ENCODE measurements at regions not wholly inside any gene's neighbourhood (a gene's known extent, or its start where the extent isn't known, plus 50 kb on each side); places are given as distances from the start of the nearest gene placed in this dataset.

DNA sequence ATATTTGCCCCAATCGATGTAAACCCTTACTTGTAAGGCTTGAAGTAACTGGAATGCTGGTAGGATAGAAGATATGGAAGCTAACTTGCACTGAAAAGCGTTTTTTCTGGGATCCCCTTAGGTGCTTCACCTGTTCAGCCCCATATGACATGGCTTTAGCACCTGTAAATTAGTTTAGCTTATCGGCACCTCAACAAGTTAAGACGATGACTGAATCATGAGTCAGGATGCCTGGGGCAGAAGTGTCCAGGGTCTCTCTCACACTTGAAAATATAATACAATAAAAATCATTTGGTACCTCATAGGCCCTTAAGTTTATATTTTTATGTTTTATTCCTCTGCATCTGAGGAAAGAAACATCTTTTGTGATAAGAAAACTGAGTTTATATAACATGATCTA lies 409.2 kb upstream of the LRRC4C start:
- DNase-seq: no peak

DNA sequence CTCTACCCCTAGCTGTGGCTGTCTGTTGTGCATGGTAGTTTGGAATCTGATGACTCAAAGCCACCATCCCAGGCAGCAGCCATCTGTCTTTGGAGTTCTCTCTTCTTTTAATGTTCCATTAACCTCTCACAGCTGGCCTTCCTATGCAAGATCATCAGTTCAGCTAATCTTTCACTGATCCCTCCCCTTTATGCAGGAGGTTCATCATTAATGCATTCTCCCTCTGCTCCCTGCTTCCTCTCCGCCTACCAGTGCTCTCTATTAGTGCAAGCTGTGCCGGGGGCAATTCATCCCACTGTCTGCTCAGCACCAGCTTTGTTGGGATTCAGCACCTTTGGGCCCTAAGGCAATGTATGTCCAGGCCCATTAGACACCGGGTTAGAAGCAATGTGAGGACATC lies 413.0 kb upstream of the LRRC4C start:
- DNase-seq: no peak

DNA sequence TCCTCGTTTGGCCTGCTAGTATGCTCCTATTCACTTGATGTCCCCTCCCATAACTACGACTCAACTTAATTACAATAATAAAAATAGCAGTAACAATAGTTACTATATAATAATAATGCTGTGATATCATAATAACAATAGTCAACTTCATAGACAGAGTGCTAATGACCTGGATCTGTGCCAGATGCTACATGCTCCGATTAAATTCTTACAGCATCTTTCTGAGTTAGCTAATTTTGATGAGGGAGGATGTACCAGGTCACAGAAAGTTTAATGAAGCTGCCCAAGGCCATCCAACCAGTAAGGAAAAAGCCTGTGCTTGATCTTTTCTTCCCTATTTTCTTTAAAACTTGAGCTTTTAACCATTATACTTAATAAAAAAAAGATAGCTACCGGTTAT lies 413.4 kb upstream of the LRRC4C start:
- no peak for DNase-seq

GRCh38 chr11:41878095-41878494 lies 418.6 kb upstream of the LRRC4C start:
- DNase-seq: no peak

DNA sequence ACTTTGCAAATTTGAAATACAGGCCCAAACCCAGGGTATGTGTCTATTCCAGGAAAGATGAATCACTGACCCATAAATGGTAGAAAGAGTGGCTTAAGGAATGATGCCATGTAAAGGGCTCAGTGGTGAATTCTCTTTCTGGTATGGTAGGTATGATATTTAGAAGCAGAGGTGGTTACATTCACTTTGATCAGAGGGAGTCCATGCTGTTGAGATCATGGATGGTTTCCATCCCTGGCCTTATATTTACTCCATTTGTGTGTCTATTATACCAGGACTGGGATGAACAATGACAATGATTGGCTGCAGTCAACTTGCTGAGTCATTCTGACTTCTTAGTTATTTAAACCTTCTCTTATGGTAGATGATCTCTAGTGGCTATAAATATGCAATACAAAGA lies 419.8 kb upstream of the LRRC4C start:
- DNase-seq: no peak

GRCh38 chr11:41895081-41895480 lies 435.6 kb upstream of the LRRC4C start:
- no peak for DNase-seq

GRCh38 chr11:41897991-41898390 lies 438.5 kb upstream of the LRRC4C start:
- no peak for DNase-seq

DNA sequence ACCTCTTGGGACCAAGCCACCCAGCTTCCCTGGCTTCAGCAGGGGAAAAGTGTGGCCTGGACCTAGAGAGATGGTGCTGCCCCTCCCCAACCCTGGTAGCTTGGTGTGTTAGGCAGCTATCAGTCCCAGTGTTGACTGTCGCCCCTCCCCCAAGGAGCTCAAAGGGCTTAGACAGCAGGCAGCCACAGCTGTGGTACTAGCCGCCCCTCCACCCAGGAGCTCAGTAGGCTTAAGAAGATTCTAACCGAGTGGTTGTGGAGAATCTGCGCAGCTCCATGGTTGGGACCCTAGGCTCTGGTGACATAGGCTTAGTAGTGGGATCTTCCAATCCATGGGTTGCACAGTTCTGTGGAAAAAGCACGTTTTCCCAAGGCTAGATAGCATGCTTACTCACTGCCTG lies 458.4 kb upstream of the LRRC4C start:
- DNase-seq: no peak

- no peak for DNase-seq
Measured at GRCh38 chr11:41920374-41920773, 460.9 kb upstream of the LRRC4C start.

GRCh38 chr11:41921746-41922390 lies 462.4 kb upstream of the LRRC4C start:
- no peak for DNase-seq

- no peak for DNase-seq
Measured at GRCh38 chr11:41926339-41926738, 466.9 kb upstream of the LRRC4C start.

- no peak for DNase-seq
Measured at GRCh38 chr11:41935241-41935640, 475.8 kb upstream of the LRRC4C start.

DNA sequence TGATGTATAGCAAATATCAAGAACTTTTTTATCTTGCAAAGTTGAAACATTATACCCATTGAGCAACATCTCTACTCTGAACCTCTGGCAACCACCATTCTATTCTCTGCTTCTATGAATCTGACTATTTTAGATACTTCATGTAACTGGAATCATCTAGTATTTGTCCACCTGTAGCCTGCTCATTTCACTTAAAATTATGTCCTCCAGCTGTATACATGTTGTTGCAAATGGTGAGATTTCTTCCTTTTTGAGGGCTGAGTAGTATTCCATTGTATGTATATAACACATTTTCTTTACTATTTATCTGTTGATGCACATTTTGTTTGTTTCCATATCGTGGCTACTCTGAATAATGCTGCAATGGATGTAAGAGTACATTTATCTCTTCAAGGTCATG lies 476.3 kb upstream of the LRRC4C start:
- no peak for DNase-seq

- no peak for DNase-seq
Measured at GRCh38 chr11:41943656-41944055, 484.2 kb upstream of the LRRC4C start.

DNA sequence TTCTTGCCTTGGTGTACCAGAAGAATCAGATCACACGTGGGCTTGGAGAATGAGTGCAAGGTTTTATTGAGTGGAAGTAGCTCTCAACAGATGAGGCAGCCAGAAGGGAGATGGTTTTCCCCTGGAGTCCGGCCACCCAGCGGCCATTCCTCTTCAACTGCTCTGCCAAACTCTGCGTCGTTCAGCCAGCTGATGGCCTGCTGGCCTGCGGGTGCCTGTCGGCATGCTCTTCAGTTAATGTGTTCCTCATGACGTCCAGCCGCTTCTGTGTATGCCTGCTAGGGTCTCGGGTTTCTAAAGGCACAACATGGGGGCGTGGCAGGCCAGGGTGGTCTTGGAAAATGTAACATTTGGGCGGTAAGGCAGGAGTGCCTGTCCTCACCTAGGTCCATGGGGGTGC lies 487.9 kb upstream of the LRRC4C start:
- no peak for DNase-seq

- no peak for DNase-seq
Measured at GRCh38 chr11:41950470-41951143, 491.2 kb upstream of the LRRC4C start.

DNA sequence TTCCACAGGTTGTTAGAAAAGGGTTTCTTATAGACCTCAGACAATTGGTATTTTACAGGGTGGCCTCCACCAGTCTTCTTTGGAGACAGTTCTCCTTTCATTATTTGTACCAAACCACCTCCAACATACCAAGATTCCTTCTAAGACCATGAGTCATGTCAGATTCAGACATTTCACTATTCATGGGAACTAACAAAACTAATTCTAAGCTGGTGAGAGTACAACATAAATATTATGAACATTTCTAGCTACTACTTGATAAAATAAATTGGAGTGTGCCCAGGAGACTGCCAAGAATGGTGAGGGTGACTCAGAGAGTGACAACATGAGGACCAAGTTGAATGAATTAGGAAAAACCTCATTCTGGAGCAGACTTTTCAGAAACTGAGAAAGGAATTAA lies 494.6 kb upstream of the LRRC4C start:
- DNase-seq: no peak

- no peak for DNase-seq
Measured at GRCh38 chr11:41955066-41955465, 495.6 kb upstream of the LRRC4C start.

DNA sequence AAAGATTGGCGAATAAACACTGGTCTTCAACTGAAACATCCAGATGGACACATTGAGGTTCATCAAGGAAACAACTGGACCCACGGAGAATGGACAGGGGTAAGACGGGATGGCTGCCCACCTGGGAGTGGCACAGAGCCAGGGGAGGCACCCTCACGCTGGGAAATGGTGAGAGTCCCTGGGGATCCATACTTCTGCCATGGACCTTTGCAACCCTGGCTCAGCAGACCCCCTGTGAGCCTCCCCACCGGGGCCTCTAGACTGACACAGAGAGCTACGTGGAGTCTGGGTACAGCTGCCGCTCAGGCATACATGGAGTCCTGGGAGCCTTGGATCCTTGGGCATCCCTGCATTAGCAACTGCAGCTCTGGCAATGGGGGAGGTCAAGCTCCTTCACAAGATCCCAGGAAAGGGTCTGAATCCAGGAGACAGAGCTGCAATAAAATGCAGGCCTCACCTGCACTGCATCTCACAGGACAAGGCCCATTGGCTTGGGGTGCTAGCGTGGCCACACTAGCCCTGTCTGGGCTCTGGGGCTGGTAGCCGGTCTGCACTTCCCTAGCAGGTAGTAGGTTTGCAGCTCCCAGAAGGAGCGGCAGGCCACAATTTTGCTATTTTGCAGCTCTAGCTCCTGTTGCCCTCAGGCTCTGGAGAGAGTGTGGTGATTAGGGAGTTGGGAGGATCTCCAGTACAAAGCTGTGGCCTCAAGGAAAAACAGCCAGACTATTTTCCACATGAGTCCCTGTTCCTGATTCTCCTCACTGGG lies 496.4 kb upstream of the LRRC4C start:
- DNase-seq: no peak

- no peak for DNase-seq
Measured at GRCh38 chr11:41963406-41963805, 504.0 kb upstream of the LRRC4C start.

DNA sequence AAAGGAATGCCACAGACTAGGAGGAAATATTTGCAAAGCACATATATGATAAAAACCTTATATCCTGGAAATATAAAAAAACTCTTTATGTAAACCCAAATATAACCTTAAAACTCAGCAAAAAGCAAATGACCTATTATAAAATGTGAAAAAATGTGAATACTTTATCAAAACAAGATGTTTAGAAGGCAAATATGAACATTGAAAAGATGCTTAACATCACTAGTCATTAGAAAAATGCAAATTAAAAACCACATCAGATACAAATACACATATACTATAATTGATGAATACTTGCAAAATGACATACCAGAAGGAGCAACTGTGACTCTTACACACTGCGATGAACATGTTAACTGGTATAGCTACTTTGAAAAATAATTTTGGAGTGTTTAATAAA lies 511.2 kb upstream of the LRRC4C start:
- no peak for DNase-seq

DNA sequence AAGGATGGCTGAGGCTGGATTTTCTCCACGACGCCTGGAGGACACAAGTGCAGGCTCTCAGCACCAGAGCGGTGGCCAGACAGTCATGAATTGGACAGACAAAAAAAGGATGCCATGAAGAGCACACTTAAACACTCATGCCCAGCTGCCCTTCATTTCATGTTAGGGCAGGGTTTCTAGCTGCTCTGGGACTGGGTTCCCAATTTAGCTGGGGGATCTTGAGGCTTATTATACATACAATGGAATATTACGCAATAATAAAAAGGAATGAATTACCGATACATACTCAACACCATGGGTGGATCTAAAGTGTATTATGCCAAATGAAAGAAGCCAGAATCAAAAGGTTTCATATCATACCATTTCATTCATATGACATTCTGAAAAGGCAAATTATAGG lies 512.1 kb upstream of the LRRC4C start:
- DNase-seq: no peak

GRCh38 chr11:41978945-41979344 lies 519.5 kb upstream of the LRRC4C start:
- DNase-seq: no peak

DNA sequence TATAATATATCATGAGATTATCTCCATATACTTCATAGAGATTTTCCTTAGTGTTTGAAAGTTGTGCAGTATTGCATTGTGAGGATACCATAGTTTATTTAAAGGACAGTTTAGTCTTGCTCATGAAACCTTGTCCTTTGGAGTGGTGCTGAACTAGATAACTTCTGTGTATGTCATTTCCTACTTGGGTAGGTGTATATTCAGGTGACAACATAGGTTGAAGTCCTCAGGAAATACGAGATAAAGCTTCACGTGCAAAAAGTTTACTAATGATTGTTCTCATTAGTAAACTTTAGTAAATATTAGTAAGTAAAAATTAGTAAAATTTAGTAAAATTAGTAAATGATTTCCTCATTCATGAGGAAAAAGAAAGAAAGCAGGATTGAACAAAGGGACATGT lies 521.3 kb upstream of the LRRC4C start:
- DNase-seq: no peak

Data from hematopoietic multipotent progenitor cell treated with erythropoietin and hydrocortisone succinate and interleukin-3 and kit ligand, for 6 days (in vitro differentiated cells).